Stimulated activated CD4-positive, alpha-beta T cell treated with anti-CD3 and anti-CD28 coated beads, Interleukin-12 subunit alpha, Interleukin-12 subunit beta, amount 100 ng/mL, for 4 hours (primary cell): ENCODE measurements at regions not wholly inside any gene's neighbourhood (a gene's known extent, or its start where the extent isn't known, plus 50 kb on each side); places are given as distances from the start of the nearest gene placed in this dataset.
"Not testable (repeated sequence)": the region's sequence is repeated elsewhere in the genome, so short reads cannot be mapped to it uniquely, and the experiment has no call there.

Experiments used
- DNase-seq: peaks from one replicate; pipeline ENCODE4 v3.0.0-alpha.2; 2020

DNA sequence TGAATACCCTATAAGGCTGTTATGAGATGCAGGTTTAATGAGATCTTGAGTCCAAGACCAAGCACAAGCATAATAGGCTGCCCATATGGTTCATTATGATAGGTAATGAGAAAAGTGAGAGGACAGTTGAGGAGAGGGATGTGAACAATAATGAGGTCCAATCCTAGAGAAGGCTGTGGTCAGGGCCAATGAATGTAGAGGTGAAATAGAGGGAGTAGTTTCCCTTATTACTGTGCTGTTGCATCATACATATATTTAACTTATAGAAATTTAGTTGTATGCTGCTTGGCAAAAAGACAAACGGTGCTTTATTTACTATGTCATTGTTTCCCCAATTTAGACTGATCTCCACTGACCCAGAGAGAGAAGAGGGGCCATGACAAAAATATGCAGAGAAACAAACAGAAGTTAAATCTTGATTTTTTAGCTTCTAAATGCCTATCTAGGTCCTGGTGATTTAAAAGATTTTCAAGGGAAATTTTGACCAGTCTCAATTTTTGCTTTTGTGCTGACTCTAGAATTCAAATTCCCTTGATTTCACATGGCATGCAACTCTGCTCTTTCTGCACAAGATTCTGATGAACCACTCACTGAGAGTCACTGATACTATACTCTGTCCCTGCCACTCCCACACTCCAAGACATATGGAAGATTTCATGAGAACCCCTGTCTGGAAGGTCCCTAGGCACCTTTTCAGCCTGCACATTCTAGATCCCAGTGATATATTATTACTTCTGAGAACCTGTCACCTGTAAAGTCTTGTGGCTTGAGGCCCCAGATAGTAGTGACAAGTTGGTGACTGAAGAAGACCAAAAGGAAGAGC lies 159.7 kb downstream of the VSIG4 start:
- DNase-seq = no peak

GRCh38 chrX:65878456-65878855 lies 161.4 kb downstream of the VSIG4 start:
- DNase-seq = no peak

DNA sequence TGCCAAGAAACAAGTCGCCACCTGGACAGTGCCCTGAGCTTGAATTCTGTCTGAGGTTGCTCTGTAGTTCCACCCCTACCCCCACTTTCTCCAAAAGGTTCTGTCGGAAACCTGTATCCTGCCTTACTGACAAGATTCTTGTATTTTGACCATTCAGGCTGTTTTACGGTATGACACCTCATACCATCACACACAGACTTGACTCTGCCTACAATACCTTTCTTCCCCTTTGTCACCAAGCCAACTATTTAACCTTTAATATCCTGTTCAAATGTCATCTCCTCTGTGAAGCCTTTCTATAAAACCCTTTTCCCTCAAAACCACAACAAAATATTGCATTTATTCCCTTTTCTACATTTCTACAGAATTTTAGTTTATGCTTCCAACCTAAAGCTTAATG lies 161.9 kb downstream of the VSIG4 start:
- no peak for DNase-seq

- DNase-seq = not testable (repeated sequence)
Measured at GRCh38 chrX:65875614-65876013, 164.3 kb downstream of the VSIG4 start.

DNA sequence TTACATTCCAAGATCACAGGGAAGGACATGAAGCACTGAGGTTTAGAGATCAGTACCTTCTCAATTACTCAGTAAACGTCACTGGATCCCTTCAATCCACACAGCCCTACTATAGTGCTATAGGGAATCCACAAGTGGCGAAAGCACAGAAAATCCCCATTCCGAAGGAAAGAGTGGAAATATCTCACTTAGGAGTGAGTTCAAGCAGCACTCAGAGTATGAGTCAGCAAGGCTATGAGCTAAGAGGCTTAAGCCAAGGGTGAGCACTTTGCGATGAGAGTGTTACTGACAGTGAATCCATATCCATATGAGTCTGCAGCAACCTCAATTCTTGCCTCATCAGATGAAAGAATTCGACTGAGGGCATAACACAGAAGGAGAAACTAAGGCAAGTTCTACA lies 165.1 kb downstream of the VSIG4 start:
- no peak for DNase-seq

- no peak for DNase-seq
Measured at GRCh38 chrX:65874110-65874509, 165.8 kb downstream of the VSIG4 start.

GRCh38 chrX:65873385-65873784 lies 166.5 kb downstream of the VSIG4 start:
- no peak for DNase-seq

- no peak for DNase-seq
Measured at GRCh38 chrX:65871671-65872311, 168.1 kb downstream of the VSIG4 start.

DNA sequence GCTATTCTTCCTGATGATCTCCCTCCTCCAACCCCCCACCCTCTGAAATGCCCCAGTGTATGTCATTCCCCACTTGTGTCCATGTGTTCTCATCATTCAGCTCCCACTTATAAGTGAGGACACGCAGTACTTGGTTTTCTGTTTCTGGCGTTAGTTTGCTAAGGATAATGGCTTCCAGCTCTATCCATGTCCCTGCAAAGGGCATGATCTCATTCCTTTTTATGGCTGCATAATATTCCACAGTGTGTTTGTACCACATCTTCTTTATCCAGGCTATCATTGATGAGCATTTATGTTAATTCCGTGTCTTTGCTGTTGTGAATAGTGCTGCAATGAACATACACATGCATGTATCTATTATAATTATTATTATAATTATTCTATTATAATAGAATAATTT lies 169.3 kb downstream of the VSIG4 start:
- not testable (repeated sequence) for DNase-seq

DNA sequence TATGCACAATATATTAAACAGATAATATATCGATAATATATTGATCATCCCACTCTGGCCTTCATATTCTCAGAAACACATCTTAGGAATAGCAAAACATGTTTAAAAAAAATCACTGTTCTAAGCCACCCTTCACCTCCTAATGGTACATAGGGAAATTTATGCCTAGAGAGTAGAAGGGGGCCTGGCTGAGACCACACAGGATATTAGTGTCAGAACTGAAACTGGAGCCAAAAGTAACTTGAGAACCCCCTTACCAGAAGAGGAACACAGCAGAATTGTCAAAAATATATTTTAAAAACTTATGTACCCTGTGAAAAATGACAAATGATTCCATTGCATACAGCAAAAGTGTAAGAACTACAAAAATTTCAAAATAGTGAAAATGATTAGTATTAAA lies 173.1 kb downstream of the VSIG4 start:
- DNase-seq = no peak

- DNase-seq = no peak
Measured at GRCh38 chrX:65866146-65866545, 173.7 kb downstream of the VSIG4 start.

DNA sequence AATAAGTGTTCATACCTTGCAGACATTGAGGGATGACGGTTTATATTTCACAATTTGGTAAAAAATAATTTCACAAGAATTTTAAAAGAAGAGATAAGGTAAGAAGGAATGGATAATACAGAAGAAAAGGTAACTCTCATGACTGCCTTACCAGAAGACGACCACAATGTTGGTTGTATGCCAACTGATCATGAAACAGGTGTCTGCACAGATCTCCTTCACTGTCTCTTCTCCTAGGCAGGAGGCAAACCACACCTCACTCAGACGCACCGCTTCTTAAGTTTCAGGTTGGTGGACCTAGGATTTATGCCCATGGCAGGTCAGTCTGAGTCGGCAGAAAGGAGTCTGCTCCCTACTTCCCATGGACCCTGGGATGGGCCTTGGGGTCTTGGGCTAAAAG lies 177.2 kb downstream of the VSIG4 start:
- no peak for DNase-seq

GRCh38 chrX:65859299-65859698 lies 180.6 kb downstream of the VSIG4 start:
- DNase-seq = no peak

- not testable (repeated sequence) for DNase-seq
Measured at GRCh38 chrX:65854437-65854836, 185.4 kb downstream of the VSIG4 start.

DNA sequence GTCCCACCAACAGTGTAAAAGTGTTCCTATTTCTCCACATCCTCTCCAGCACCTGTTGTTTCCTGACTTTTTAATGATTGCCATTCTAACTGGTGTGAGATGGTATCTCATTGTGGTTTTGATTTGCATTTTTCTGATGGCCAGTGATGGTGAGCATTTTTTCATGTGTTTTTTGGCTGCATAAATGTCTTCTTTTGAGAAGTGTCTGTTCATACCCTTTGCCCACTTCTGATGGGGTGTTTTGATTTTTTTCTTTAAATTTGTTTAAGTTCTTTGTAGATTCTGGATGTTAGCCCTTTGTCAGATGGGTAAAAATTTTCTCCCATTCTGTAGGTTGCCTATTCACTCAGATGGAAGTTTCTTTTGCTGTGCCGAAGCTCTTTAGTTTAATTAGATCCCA lies 183.9 kb downstream of the MSN start:
- not testable (repeated sequence) for DNase-seq

DNA sequence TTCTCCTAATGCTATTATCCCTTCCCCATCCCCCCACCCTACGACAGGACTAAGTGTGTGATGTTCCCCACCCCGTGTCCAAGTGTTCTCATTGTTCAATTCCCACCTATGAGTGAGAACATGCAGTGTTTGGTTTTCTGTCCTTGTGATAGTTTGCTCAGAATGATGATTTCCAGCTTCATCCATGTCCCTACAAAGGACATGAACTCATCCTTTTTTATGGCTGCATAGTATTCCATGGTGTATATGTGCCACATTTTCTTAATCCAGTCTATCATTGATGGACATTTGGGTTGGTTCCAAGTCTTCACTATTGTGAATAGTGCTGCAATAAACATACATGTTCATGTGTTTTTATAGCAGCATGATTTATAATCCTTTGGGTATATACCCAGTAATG lies 183.4 kb downstream of the MSN start:
- not testable (repeated sequence) for DNase-seq

DNA sequence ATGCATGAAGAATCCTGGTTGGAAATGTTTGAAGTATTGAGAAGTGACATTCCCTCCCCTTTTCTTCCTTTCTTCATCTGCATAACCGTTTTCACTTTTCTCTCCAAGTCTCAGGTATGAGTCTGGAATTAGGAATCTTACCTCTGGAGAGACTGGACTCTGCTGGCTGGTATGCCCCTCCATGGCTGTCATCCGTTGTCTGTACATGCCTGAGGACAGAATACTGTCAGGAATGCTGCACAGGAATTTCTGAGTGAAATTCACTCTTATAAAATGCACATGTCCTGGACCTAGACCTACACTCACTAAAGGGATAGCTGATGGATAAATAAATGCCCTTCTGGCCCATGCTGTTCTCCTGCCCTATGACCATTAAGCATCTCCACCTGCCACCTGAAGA lies 179.5 kb downstream of the MSN start:
- no peak for DNase-seq

DNA sequence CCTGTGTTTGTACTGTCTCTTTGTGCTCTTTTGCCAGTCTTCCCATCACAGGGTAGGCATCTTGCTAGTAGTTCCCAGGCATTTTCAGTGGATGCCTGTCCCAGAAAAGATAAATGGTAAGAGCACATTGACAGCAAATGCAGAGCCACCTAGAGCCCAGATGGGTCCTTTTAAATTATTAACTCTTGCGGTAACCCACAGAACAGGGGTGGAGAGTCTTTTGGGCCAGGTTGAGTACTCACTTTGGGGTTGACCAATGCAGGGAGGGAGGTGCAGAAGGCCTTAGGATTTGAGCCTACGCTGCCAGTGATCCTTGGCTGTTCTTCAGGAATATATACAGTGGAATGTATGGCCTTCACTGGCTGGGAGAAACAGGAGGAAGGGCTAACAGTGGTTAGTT lies 173.8 kb downstream of the MSN start:
- DNase-seq = no peak

DNA sequence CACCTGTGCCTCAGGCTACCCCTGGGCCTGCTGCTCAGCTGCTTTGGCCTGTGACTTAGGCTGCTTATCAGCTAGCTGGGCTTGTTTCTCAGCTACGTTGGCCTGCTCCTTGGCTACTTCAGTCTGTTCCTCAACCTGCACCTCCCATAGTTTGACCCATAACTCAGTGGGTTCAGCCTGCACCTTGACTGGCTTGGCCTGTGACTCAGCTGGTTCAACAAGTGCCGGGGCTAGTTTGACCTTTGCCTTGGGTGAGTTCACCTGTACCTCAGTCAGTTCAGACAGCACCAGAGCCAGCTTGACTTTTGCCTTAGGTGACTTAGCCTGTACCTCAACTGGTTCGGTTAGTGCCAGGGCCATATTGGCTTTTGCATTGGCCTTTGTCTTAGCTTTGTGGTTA lies 171.2 kb downstream of the MSN start:
- no peak for DNase-seq

- DNase-seq = no peak
Measured at GRCh38 chrX:65837875-65838549, 170.6 kb downstream of the MSN start.

- no peak for DNase-seq
Measured at GRCh38 chrX:65831268-65831667, 163.8 kb downstream of the MSN start.

DNA sequence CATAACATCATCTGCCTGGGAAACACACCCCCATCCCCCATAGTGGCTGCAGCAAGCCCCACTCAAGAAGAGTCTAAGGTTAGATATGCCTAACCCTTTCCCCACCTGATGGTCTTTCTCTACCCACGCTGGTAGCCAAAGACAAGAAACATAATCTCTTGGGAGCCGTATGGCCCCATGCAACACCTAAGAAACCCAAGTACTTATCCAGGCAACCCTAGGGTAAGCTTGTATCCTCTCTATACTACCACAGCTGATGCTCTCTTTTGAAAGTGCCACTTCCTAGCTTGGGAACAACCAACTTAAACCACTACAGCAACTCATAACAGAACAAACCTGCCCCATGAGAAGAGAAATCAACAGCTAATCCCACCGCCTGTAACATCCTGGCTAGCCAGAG lies 161.1 kb downstream of the MSN start:
- DNase-seq = no peak

DNA sequence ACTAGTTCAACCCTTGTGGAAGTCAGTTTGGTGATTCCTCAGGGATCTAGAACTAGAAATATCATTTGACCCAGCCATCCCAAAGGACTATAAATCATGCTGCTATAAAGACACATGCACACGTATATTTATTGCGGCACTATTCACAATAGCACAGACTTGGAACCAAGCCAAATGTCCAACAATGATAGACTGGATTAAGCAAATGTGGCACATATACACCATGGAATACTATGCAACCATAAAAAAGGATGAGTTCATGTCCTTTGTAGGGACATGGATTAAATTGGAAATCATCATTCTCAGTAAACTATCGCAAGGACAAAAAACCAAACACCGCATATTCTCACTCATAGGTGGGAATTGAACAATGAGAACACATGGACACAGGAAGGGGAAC lies 157.8 kb downstream of the MSN start:
- not testable (repeated sequence) for DNase-seq
